Neural progenitor cell (in vitro differentiated cells): ENCODE measurements at regions not wholly inside any gene's neighbourhood (a gene's known extent, or its start where the extent isn't known, plus 50 kb on each side); places are given as distances from the start of the nearest gene placed in this dataset.

Experiments
- DNase-seq: peaks from one replicate; pipeline ENCODE4 v3.0.0-alpha.2; 2016; ENCODE audit warnings: low spot score
- H2AFZ ChIP-seq: fragments of 200-600 bp; sonication (generic); replicated peaks from 2 replicates; pipeline ENCODE4 v1.6.1; 2016; ENCODE audit warnings: antibody characterized with exemption
- H3F3A ChIP-seq: fragments of 200-600 bp; sonication (generic); 2 replicates; pipeline ENCODE4 v1.6.1; 2016; ENCODE audit warnings: antibody characterized with exemption, low read depth
- H3K27ac ChIP-seq: fragments of 200-600 bp; sonication (generic); 2 replicates; pipeline ENCODE4 v1.5.1; 2016; ENCODE audit warnings: mild to moderate bottlenecking
- H3K27me3 ChIP-seq: fragments of 200-600 bp; sonication (generic); 2 replicates; pipeline ENCODE4 v1.6.1; 2016; ENCODE audit warnings: mild to moderate bottlenecking, moderate library complexity
- H3K36me3 ChIP-seq: fragments of 200-600 bp; sonication (generic); 2 replicates; pipeline ENCODE4 v1.5.1; 2016
- H3K4me1 ChIP-seq: fragments of 200-600 bp; sonication (generic); 2 replicates; pipeline ENCODE4 v1.6.1; 2016; ENCODE audit warnings: mixed run types
- H3K4me2 ChIP-seq: fragments of 200-600 bp; sonication (generic); 2 replicates; pipeline ENCODE4 v1.6.1; 2016
- H3K4me3 ChIP-seq: fragments of 200-600 bp; sonication (generic); 2 replicates; pipeline ENCODE4 v1.5.1; 2016
- H3K79me2 ChIP-seq: fragments of 200-600 bp; sonication (generic); 2 replicates; pipeline ENCODE4 v1.6.1; 2016; ENCODE audit warnings: low read depth
- H3K9ac ChIP-seq: fragments of 200-600 bp; sonication (generic); 2 replicates; pipeline ENCODE4 v1.6.1; 2016
- H3K9me3 ChIP-seq: fragments of 200-600 bp; sonication (generic); 2 replicates; pipeline ENCODE4 v1.5.1; 2016; ENCODE audit warnings: low read depth
- H4K20me1 ChIP-seq: fragments of 200-600 bp; sonication (generic); 2 replicates; pipeline ENCODE4 v1.6.1; 2016; ENCODE audit warnings: low read depth
- H3K27ac Mint-ChIP-seq: 3 replicates; pipeline ENCODE4 v1.8.0; 2021; ENCODE audit warnings: mixed read lengths
- H3K27me3 Mint-ChIP-seq: 2 replicates; pipeline ENCODE4 v1.8.0; 2022; ENCODE audit warnings: low read depth, mild to moderate bottlenecking, inconsistent platforms, moderate library complexity, mixed read lengths; ENCODE audit not compliant: insufficient read depth
- H3K36me3 Mint-ChIP-seq: 3 replicates; pipeline ENCODE4 v1.8.0; 2021; ENCODE audit warnings: mixed read lengths
- H3K4me1 Mint-ChIP-seq: 3 replicates; pipeline ENCODE4 v1.8.0; 2021; ENCODE audit warnings: mixed read lengths
- H3K4me3 Mint-ChIP-seq: 3 replicates; pipeline ENCODE4 v1.8.0; 2021; ENCODE audit warnings: mild to moderate bottlenecking, moderate library complexity, mixed read lengths
- H3K9me3 Mint-ChIP-seq: 3 replicates; pipeline ENCODE4 v1.8.0; 2020; ENCODE audit warnings: mixed read lengths
- CTCF ChIP-seq: fragments of 200-600 bp; sonication (generic); IDR thresholded peaks from 2 replicates; pipeline ENCODE4 v1.5.1; 2017; ENCODE audit warnings: antibody characterized with exemption, mild to moderate bottlenecking
- EZH2 ChIP-seq: fragments of 200-600 bp; sonication (generic); IDR thresholded peaks from 2 replicates; pipeline ENCODE4 v1.6.1; 2017; ENCODE audit warnings: antibody characterized with exemption, mild to moderate bottlenecking, moderate library complexity
- EZH2phosphoT487 ChIP-seq: fragments of 200-600 bp; sonication (generic); IDR thresholded peaks from 2 replicates; pipeline ENCODE4 v1.6.1; 2017; ENCODE audit warnings: antibody characterized with exemption

GRCh38 chrX:96563646-96564045, 121.0 kb upstream of the DIAPH2 start:
- DNase-seq = no peak
- H3K27ac ChIP-seq = no peak overlapping the region
- no peaks in the 10 kb centered on the region for H3K79me2 ChIP-seq
- H3K4me1 Mint-ChIP-seq = no peaks in the 10 kb centered on the region
- H3K4me2 ChIP-seq = no peak overlapping the region
- no peaks in the 10 kb centered on the region for H3K36me3 Mint-ChIP-seq
- H2AFZ ChIP-seq = no peak overlapping the region
- H3K27ac Mint-ChIP-seq = no peak overlapping the region
- no peak overlapping the region for H3K4me3 Mint-ChIP-seq
- TF ChIP-seq CTCF = no peak
- TF ChIP-seq EZH2 = no peak
- TF ChIP-seq EZH2phosphoT487 = no peak
- H3K4me3 ChIP-seq = no peak overlapping the region
- H3K4me1 ChIP-seq = no peaks in the 10 kb centered on the region
- no peaks in the 10 kb centered on the region for H3K36me3 ChIP-seq
- H3F3A ChIP-seq = no peaks in the 10 kb centered on the region
- H4K20me1 ChIP-seq = no peaks in the 10 kb centered on the region
- no peaks in the 10 kb centered on the region for H3K9me3 Mint-ChIP-seq
- H3K9me3 ChIP-seq = no peaks in the 10 kb centered on the region
- H3K9ac ChIP-seq = no peak overlapping the region
- H3K27me3 ChIP-seq = no peaks in the 10 kb centered on the region
- H3K27me3 Mint-ChIP-seq = no peaks in the 10 kb centered on the region

DNA sequence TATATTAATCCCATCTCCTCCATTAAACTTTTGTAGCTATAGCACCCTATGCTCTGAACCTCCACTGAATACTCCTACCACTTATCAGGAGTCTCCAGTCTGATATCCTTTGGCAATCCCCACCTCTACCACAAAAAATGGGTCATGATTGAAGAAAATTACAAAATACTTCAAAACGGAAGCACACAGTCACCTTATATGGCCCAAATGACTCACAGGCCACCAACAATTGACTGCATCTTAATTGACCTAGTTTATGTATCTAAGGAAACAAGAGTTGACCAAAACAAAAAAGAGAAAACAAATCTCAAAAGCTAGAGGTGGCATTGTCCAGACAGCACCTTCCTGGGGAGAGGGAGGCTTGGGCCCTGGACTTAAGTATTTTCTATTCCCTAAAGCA, 120.0 kb upstream of the DIAPH2 start:
- no peak overlapping the region for H2AFZ ChIP-seq

DNA sequence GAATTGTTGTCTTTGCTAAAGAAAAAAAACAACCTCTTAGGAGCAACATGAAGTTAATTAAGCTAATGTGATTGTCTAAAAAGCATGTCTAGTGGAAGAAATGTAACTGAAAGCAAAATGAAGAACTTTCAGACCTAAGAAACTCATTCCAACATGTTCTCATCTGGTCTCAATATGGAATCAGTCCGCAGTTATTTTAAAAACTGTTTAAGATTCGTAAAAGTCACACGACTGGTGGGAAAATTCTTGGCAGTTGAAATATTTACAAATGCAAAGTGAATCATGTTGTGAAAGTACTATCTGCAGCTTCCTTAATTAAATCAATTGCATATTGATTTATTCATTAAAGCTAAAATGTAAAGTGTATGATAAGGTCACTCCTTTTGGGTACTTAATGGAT, 117.8 kb upstream of the DIAPH2 start:
- H3K27ac Mint-ChIP-seq = no peak overlapping the region

More for the DNA sequence above, 120.0 kb upstream of the DIAPH2 start:
- no peaks in the 10 kb centered on the region for H3K4me1 Mint-ChIP-seq
- no peaks in the 10 kb centered on the region for H3K36me3 ChIP-seq
- H3K4me3 ChIP-seq = no peak overlapping the region
- no peak overlapping the region for H3K9ac ChIP-seq
- H3K4me2 ChIP-seq = no peak overlapping the region
- no peak overlapping the region for H3K4me3 Mint-ChIP-seq
- no peaks in the 10 kb centered on the region for H3K4me1 ChIP-seq
- no peaks in the 10 kb centered on the region for H3K9me3 ChIP-seq
- no peaks in the 10 kb centered on the region for H3F3A ChIP-seq
- no peaks in the 10 kb centered on the region for H3K9me3 Mint-ChIP-seq
- H3K27ac Mint-ChIP-seq = no peak overlapping the region
- H3K27me3 ChIP-seq = no peaks in the 10 kb centered on the region
- DNase-seq = no peak
- no peaks in the 10 kb centered on the region for H4K20me1 ChIP-seq
- H3K36me3 Mint-ChIP-seq = no peaks in the 10 kb centered on the region
- H3K27ac ChIP-seq = no peak overlapping the region
- peaks cover 2% of the 10 kb centered on the region for H3K27me3 Mint-ChIP-seq
- TF ChIP-seq EZH2phosphoT487 (no peak), EZH2 (no peak), CTCF (no peak)
- H3K79me2 ChIP-seq = no peaks in the 10 kb centered on the region

More for the DNA sequence above, 117.8 kb upstream of the DIAPH2 start:
- H3K4me3 Mint-ChIP-seq = no peak overlapping the region
- Histone ChIP-seq H3K27me3 (no peaks in the 10 kb centered on the region), H3K9ac (no peak overlapping the region), H3K36me3 (no peaks in the 10 kb centered on the region), H3K9me3 (no peaks in the 10 kb centered on the region), H3F3A (no peaks in the 10 kb centered on the region), H3K27ac (no peak overlapping the region), H3K4me1 (no peaks in the 10 kb centered on the region), H3K79me2 (no peaks in the 10 kb centered on the region), H3K4me2 (no peak overlapping the region), H3K4me3 (no peak overlapping the region), H4K20me1 (no peaks in the 10 kb centered on the region), H2AFZ (no peak overlapping the region)
- DNase-seq = no peak
- H3K9me3 Mint-ChIP-seq = no peaks in the 10 kb centered on the region
- H3K27me3 Mint-ChIP-seq = peaks cover 2% of the 10 kb centered on the region
- H3K4me1 Mint-ChIP-seq = no peaks in the 10 kb centered on the region
- no peak for TF ChIP-seq EZH2phosphoT487
- no peak for TF ChIP-seq CTCF
- no peak for TF ChIP-seq EZH2
- H3K36me3 Mint-ChIP-seq = no peaks in the 10 kb centered on the region
